ENCODE measurements at regions not wholly inside any gene's neighbourhood (a gene's known extent, or its start where the extent isn't known, plus 50 kb on each side); places are given as distances from the start of the nearest gene placed in this dataset.

GRCh38 chr3:95731753-95732152, 1082.6 kb upstream of the EPHA6 start:
- no peak overlapping the region for H3K4me2 ChIP-seq (ENCODE audit: insufficient read depth, low read length)
- no peak overlapping the region for H2AFZ ChIP-seq (ENCODE audit: low read depth, low read length)
- in situ Hi-C loops (cut with MboI): no loop called here
- H3K27ac ChIP-seq (ENCODE audit: extremely low read depth, low read depth, low read length): no peak overlapping the region
- CTCF ChIA-PET (ENCODE audit: low intra/inter-chr PET ratio): no interaction called here
- ATAC-seq: no peak
- FAIRE-seq: no peak
- no peaks in the 10 kb centered on the region for H3K4me1 ChIP-seq (replicated peaks in 1 of 2; ENCODE audit: control insufficient read depth in 2 of 2, insufficient read depth in 2 of 2, low read length in 2 of 2)
- no peaks in the 10 kb centered on the region for H3K36me3 ChIP-seq (ENCODE audit: control insufficient read depth, insufficient read depth, low read length)
- no peaks in the 10 kb centered on the region for H3K9me3 ChIP-seq (replicated peaks; ENCODE audit: control insufficient read depth, insufficient read depth, low read depth, low read length)
- no peaks in the 10 kb centered on the region for H3K79me2 ChIP-seq (ENCODE audit: control insufficient read depth, insufficient read depth, low read length)
- H4K20me1 ChIP-seq (replicated peaks; ENCODE audit: control insufficient read depth, insufficient read depth, low read length): no peaks in the 10 kb centered on the region
- H3K9ac ChIP-seq (ENCODE audit: insufficient read depth in 1 of 2, low read depth in 2 of 2, low read length in 2 of 2): no peak overlapping the region
- intact Hi-C loops (cut with micrococcal nuclease): no loop called here
- no peaks in the 10 kb centered on the region for H3K9me1 ChIP-seq (ENCODE audit: control insufficient read depth, insufficient read depth, low read length)
- no peak overlapping the region for H3K4me3 ChIP-seq
- no peak for TF ChIP-seq CTBP1 (IDR thresholded peaks at IDR 0.05; ENCODE audit: borderline replicate concordance)
- TF ChIP-seq, protein P1, sequence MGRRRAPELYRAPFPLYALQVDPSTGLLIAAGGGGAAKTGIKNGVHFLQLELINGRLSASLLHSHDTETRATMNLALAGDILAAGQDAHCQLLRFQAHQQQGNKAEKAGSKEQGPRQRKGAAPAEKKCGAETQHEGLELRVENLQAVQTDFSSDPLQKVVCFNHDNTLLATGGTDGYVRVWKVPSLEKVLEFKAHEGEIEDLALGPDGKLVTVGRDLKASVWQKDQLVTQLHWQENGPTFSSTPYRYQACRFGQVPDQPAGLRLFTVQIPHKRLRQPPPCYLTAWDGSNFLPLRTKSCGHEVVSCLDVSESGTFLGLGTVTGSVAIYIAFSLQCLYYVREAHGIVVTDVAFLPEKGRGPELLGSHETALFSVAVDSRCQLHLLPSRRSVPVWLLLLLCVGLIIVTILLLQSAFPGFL (CRISPR knock-in tag; IDR thresholded peaks at IDR 0.05): no peak
- no peaks in the 10 kb centered on the region for H3K27me3 ChIP-seq (ENCODE audit: control insufficient read depth in 2 of 2, insufficient read depth in 2 of 2, low read length in 2 of 2)
- 0% methylated on average over 1 of the region's 1 CpG for WGBS (ENCODE audit: insufficient coverage, low coverage, missing lambda C conversion rate)
- POLR2A ChIA-PET: no interaction called here
- no TSS peak for BruUV-seq (replicated peaks)
- no peak for DNase-seq (ENCODE audit: extremely low read depth in 1 of 4, low spot score in 3 of 4)

- no TSS peak for BruUV-seq (replicated peaks)
- Histone ChIP-seq H3K9me3 (replicated peaks; ENCODE audit: control insufficient read depth, insufficient read depth, low read depth, low read length) (no peaks in the 10 kb centered on the region), H4K20me1 (replicated peaks; ENCODE audit: control insufficient read depth, insufficient read depth, low read length) (no peaks in the 10 kb centered on the region), H3K9me1 (ENCODE audit: control insufficient read depth, insufficient read depth, low read length) (no peaks in the 10 kb centered on the region), H3K4me3 (no peak overlapping the region), H3K9ac (ENCODE audit: insufficient read depth in 1 of 2, low read depth in 2 of 2, low read length in 2 of 2) (no peak overlapping the region), H3K27ac (ENCODE audit: extremely low read depth, low read depth, low read length) (no peak overlapping the region), H3K27me3 (ENCODE audit: control insufficient read depth in 2 of 2, insufficient read depth in 2 of 2, low read length in 2 of 2) (no peaks in the 10 kb centered on the region), H3K4me2 (ENCODE audit: insufficient read depth, low read length) (no peak overlapping the region), H3K36me3 (ENCODE audit: control insufficient read depth, insufficient read depth, low read length) (no peaks in the 10 kb centered on the region), H2AFZ (ENCODE audit: low read depth, low read length) (no peak overlapping the region), H3K79me2 (ENCODE audit: control insufficient read depth, insufficient read depth, low read length) (no peaks in the 10 kb centered on the region), H3K4me1 (replicated peaks in 1 of 2; ENCODE audit: control insufficient read depth in 2 of 2, insufficient read depth in 2 of 2, low read length in 2 of 2) (no peaks in the 10 kb centered on the region)
- ATAC-seq (no peak), DNase-seq (ENCODE audit: extremely low read depth in 1 of 4, low spot score in 3 of 4) (no peak), FAIRE-seq (no peak)
- intact Hi-C loops (cut with micrococcal nuclease) (no loop called here), in situ Hi-C loops (cut with MboI) (no loop called here)
- 0% methylated on average over 1 of the region's 1 CpG for WGBS (ENCODE audit: insufficient coverage, low coverage, missing lambda C conversion rate)
- CTCF ChIA-PET (ENCODE audit: low intra/inter-chr PET ratio): no interaction called here
- POLR2A ChIA-PET: no interaction called here
- TF ChIP-seq RBM17 (IDR thresholded peaks at IDR 0.05; ENCODE audit: borderline replicate concordance, low read depth, low read length): no peak
- no peak for TF ChIP-seq HCFC1 (IDR thresholded peaks at IDR 0.05; ENCODE audit: low read depth, low read length)
- TF ChIP-seq DLX4 (CRISPR knock-in tag; IDR thresholded peaks at IDR 0.05): no peak
- TF ChIP-seq RFX7 (CRISPR knock-in tag; IDR thresholded peaks at IDR 0.05): no peak
- TF ChIP-seq ZNF347 (CRISPR knock-in tag; IDR thresholded peaks at IDR 0.05; ENCODE audit: low read depth): no peak
- no peak for TF ChIP-seq ZNF197 (CRISPR knock-in tag; IDR thresholded peaks at IDR 0.05; ENCODE audit: low read depth)
- TF ChIP-seq, protein P2, sequence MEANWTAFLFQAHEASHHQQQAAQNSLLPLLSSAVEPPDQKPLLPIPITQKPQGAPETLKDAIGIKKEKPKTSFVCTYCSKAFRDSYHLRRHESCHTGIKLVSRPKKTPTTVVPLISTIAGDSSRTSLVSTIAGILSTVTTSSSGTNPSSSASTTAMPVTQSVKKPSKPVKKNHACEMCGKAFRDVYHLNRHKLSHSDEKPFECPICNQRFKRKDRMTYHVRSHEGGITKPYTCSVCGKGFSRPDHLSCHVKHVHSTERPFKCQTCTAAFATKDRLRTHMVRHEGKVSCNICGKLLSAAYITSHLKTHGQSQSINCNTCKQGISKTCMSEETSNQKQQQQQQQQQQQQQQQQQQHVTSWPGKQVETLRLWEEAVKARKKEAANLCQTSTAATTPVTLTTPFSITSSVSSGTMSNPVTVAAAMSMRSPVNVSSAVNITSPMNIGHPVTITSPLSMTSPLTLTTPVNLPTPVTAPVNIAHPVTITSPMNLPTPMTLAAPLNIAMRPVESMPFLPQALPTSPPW (CRISPR knock-in tag; IDR thresholded peaks at IDR 0.05): no peak
- TF ChIP-seq CEBPB (tag; IDR thresholded peaks at IDR 0.05): no peak
- TF ChIP-seq PHB2 (IDR thresholded peaks at IDR 0.05; ENCODE audit: low read depth): no peak
- no peak for TF ChIP-seq FOXJ3 (CRISPR knock-in tag; IDR thresholded peaks at IDR 0.05)
- TF ChIP-seq RBM39 (optimal IDR thresholded peaks at IDR 0.05; ENCODE audit: low read depth, low read length): no peak
- no peak for TF ChIP-seq ZNF24 (IDR thresholded peaks at IDR 0.05)
- no peak for TF ChIP-seq JUNB (CRISPR knock-in tag; conservative IDR thresholded peaks at IDR 0.05)
These were observed 1081.1 kb upstream of the EPHA6 start for GRCh38 chr3:95733336-95733735.

Measured in K562 (cell line).